Activated naive CD8-positive, alpha-beta T cell treated with anti-CD3 and anti-CD28 coated beads, Interleukin-2, amount 50 U/mL, for 24 hours (primary cell): ENCODE measurements at regions not wholly inside any gene's neighbourhood (a gene's known extent, or its start where the extent isn't known, plus 50 kb on each side); places are given as distances from the start of the nearest gene placed in this dataset.

Experiments used
- ATAC-seq: fragments of 150-1000 bp; cut with Tn5 transposase; one replicate; pipeline ENCODE4 v1.10.0; 2021
- DNase-seq: peaks from one replicate; pipeline ENCODE4 v3.0.0; 2021
- H3K27ac Mint-ChIP-seq: one replicate; pipeline ENCODE4 v1.8.0; 2021; ENCODE audit warnings: mild to moderate bottlenecking, mixed read lengths
- H3K27me3 Mint-ChIP-seq: one replicate; pipeline ENCODE4 v1.8.0; 2021; ENCODE audit warnings: mixed read lengths
- H3K36me3 Mint-ChIP-seq: one replicate; pipeline ENCODE4 v1.8.0; 2021; ENCODE audit warnings: low read depth, mixed read lengths
- H3K4me1 Mint-ChIP-seq: one replicate; pipeline ENCODE4 v1.8.0; 2021; ENCODE audit warnings: mixed read lengths
- H3K4me3 Mint-ChIP-seq: one replicate; pipeline ENCODE4 v1.8.0; 2021; ENCODE audit warnings: mild to moderate bottlenecking, moderate library complexity, mixed read lengths
- H3K9me3 Mint-ChIP-seq: one replicate; pipeline ENCODE4 v1.8.0; 2021; ENCODE audit warnings: mixed read lengths

- H3K4me1 Mint-ChIP-seq: peaks cover 3% of the 10 kb centered on the region
- DNase-seq: no peak
- H3K36me3 Mint-ChIP-seq: no peaks in the 10 kb centered on the region
- ATAC-seq: no peak
- no peaks in the 10 kb centered on the region for H3K9me3 Mint-ChIP-seq
- peaks cover 14% of the 10 kb centered on the region for H3K27me3 Mint-ChIP-seq
- no peak overlapping the region for H3K4me3 Mint-ChIP-seq
- no peak overlapping the region for H3K27ac Mint-ChIP-seq
Observed at GRCh38 chr14:51527073-51527472, 124.6 kb upstream of the FRMD6 start.

GRCh38 chr14:51529736-51530135, 122.0 kb upstream of the FRMD6 start:
- ATAC-seq (no peak), DNase-seq (no peak)
- no peaks in the 10 kb centered on the region for H3K9me3 Mint-ChIP-seq
- H3K27me3 Mint-ChIP-seq: peaks cover 9% of the 10 kb centered on the region
- no peak overlapping the region for H3K27ac Mint-ChIP-seq
- H3K36me3 Mint-ChIP-seq: no peaks in the 10 kb centered on the region
- H3K4me1 Mint-ChIP-seq: peaks cover 3% of the 10 kb centered on the region
- H3K4me3 Mint-ChIP-seq: no peak overlapping the region

- Mint-ChIP-seq H3K36me3 (no peaks in the 10 kb centered on the region), H3K27ac (no peak overlapping the region), H3K27me3 (no peaks in the 10 kb centered on the region), H3K9me3 (no peaks in the 10 kb centered on the region), H3K4me1 (no peaks in the 10 kb centered on the region), H3K4me3 (no peak overlapping the region)
- ATAC-seq (no peak), DNase-seq (no peak)
Observed at GRCh38 chr14:51533160-51533559, 118.5 kb upstream of the FRMD6 start.

- H3K9me3 Mint-ChIP-seq: no peaks in the 10 kb centered on the region
- peaks cover under 1% of the 10 kb centered on the region for H3K27me3 Mint-ChIP-seq
Observed at GRCh38 chr14:51533872-51534553, 117.7 kb upstream of the FRMD6 start.

GRCh38 chr14:51534610-51535011, 117.1 kb upstream of the FRMD6 start:
- Mint-ChIP-seq H3K27me3 (peaks cover 2% of the 10 kb centered on the region), H3K4me1 (no peaks in the 10 kb centered on the region), H3K36me3 (no peaks in the 10 kb centered on the region), H3K9me3 (no peaks in the 10 kb centered on the region), H3K4me3 (no peak overlapping the region), H3K27ac (no peak overlapping the region)
- ATAC-seq: no peak
- DNase-seq: no peak

More at GRCh38 chr14:51533872-51534553, 117.7 kb upstream of the FRMD6 start:
- DNase-seq: no peak
- no peaks in the 10 kb centered on the region for H3K4me1 Mint-ChIP-seq
- ATAC-seq: no peak
- no peaks in the 10 kb centered on the region for H3K36me3 Mint-ChIP-seq
- no peak overlapping the region for H3K27ac Mint-ChIP-seq
- no peak overlapping the region for H3K4me3 Mint-ChIP-seq

- DNase-seq: no peak
- Mint-ChIP-seq H3K9me3 (no peaks in the 10 kb centered on the region), H3K27ac (no peak overlapping the region), H3K4me1 (no peaks in the 10 kb centered on the region), H3K27me3 (peaks cover 2% of the 10 kb centered on the region), H3K36me3 (no peaks in the 10 kb centered on the region), H3K4me3 (no peak overlapping the region)
- no peak for ATAC-seq
Observed at GRCh38 chr14:51535443-51536044, 116.2 kb upstream of the FRMD6 start.

GRCh38 chr14:51538973-51539372, 112.7 kb upstream of the FRMD6 start:
- Mint-ChIP-seq H3K4me1 (no peaks in the 10 kb centered on the region), H3K27me3 (peaks cover 2% of the 10 kb centered on the region), H3K9me3 (no peaks in the 10 kb centered on the region), H3K27ac (no peak overlapping the region), H3K36me3 (no peaks in the 10 kb centered on the region), H3K4me3 (no peak overlapping the region)
- ATAC-seq: no peak
- DNase-seq: no peak

GRCh38 chr14:51539571-51540037, 112.1 kb upstream of the FRMD6 start:
- Mint-ChIP-seq H3K36me3 (no peaks in the 10 kb centered on the region), H3K4me3 (no peak overlapping the region), H3K9me3 (no peaks in the 10 kb centered on the region), H3K4me1 (no peaks in the 10 kb centered on the region), H3K27ac (no peak overlapping the region), H3K27me3 (peaks cover 2% of the 10 kb centered on the region)
- DNase-seq (no peak), ATAC-seq (no peak)

- DNase-seq: no peak
- Mint-ChIP-seq H3K4me3 (no peak overlapping the region), H3K27ac (no peak overlapping the region), H3K27me3 (peaks cover 2% of the 10 kb centered on the region), H3K4me1 (no peaks in the 10 kb centered on the region), H3K9me3 (no peaks in the 10 kb centered on the region), H3K36me3 (no peaks in the 10 kb centered on the region)
- no peak for ATAC-seq
Observed at GRCh38 chr14:51540364-51540763, 111.3 kb upstream of the FRMD6 start.

GRCh38 chr14:51544471-51544870, 107.2 kb upstream of the FRMD6 start:
- Mint-ChIP-seq H3K4me1 (no peaks in the 10 kb centered on the region), H3K27me3 (peaks cover 5% of the 10 kb centered on the region), H3K27ac (no peak overlapping the region), H3K36me3 (no peaks in the 10 kb centered on the region), H3K9me3 (no peaks in the 10 kb centered on the region), H3K4me3 (no peak overlapping the region)
- DNase-seq (no peak), ATAC-seq (no peak)

GRCh38 chr14:51544901-51545300, 106.8 kb upstream of the FRMD6 start:
- no peaks in the 10 kb centered on the region for H3K9me3 Mint-ChIP-seq
- no peak overlapping the region for H3K27ac Mint-ChIP-seq
- H3K4me1 Mint-ChIP-seq: no peaks in the 10 kb centered on the region
- DNase-seq (no peak), ATAC-seq (no peak)
- H3K4me3 Mint-ChIP-seq: no peak overlapping the region
- peaks cover 5% of the 10 kb centered on the region for H3K27me3 Mint-ChIP-seq
- H3K36me3 Mint-ChIP-seq: no peaks in the 10 kb centered on the region

GRCh38 chr14:51545396-51545795, 106.3 kb upstream of the FRMD6 start:
- Mint-ChIP-seq H3K4me1 (no peaks in the 10 kb centered on the region), H3K9me3 (no peaks in the 10 kb centered on the region), H3K27ac (no peak overlapping the region), H3K27me3 (peaks cover 5% of the 10 kb centered on the region), H3K4me3 (no peak overlapping the region), H3K36me3 (no peaks in the 10 kb centered on the region)
- DNase-seq: no peak
- no peak for ATAC-seq

GRCh38 chr14:51546099-51546498, 105.6 kb upstream of the FRMD6 start:
- no peak overlapping the region for H3K27ac Mint-ChIP-seq

GRCh38 chr14:51546603-51547258, 105.0 kb upstream of the FRMD6 start:
- H3K27me3 Mint-ChIP-seq: peaks cover 5% of the 10 kb centered on the region
- H3K36me3 Mint-ChIP-seq: no peaks in the 10 kb centered on the region
- no peaks in the 10 kb centered on the region for H3K4me1 Mint-ChIP-seq
- no peak for ATAC-seq
- H3K9me3 Mint-ChIP-seq: no peaks in the 10 kb centered on the region
- no peak for DNase-seq
- H3K4me3 Mint-ChIP-seq: no peak overlapping the region
- H3K27ac Mint-ChIP-seq: no peak overlapping the region

More at GRCh38 chr14:51546099-51546498, 105.6 kb upstream of the FRMD6 start:
- H3K27me3 Mint-ChIP-seq: peaks cover 5% of the 10 kb centered on the region
- no peak for DNase-seq
- H3K9me3 Mint-ChIP-seq: no peaks in the 10 kb centered on the region
- no peak overlapping the region for H3K4me3 Mint-ChIP-seq
- no peaks in the 10 kb centered on the region for H3K36me3 Mint-ChIP-seq
- ATAC-seq: no peak
- H3K4me1 Mint-ChIP-seq: no peaks in the 10 kb centered on the region

- ATAC-seq (no peak), DNase-seq (no peak)
- no peaks in the 10 kb centered on the region for H3K36me3 Mint-ChIP-seq
- H3K4me1 Mint-ChIP-seq: no peaks in the 10 kb centered on the region
- H3K4me3 Mint-ChIP-seq: no peak overlapping the region
- H3K27me3 Mint-ChIP-seq: peaks cover 5% of the 10 kb centered on the region
- no peak overlapping the region for H3K27ac Mint-ChIP-seq
- no peaks in the 10 kb centered on the region for H3K9me3 Mint-ChIP-seq
Observed at GRCh38 chr14:51547260-51547659, 104.5 kb upstream of the FRMD6 start.
